Gastrocnemius medialis (tissue), 4 donors: ENCODE measurements at regions not wholly inside any gene's neighbourhood (a gene's known extent, or its start where the extent isn't known, plus 50 kb on each side); places are given as distances from the start of the nearest gene placed in this dataset.

Experiments used
- CTCF ChIP-seq, 5 experiments: fragments of 450-650 bp in 3 of 5; fragments of 200-600 bp in 2 of 5; sonication (generic) in 2 of 5; IDR thresholded peaks in 4 of 5; conservative IDR thresholded peaks in 1 of 5; 1 replicate in 4 of 5; 2 replicates in 1 of 5; pipeline ENCODE4 v1.5.1; 2016 to 2019; ENCODE audit warnings: antibody characterized with exemption in 5 of 5, mild to moderate bottlenecking in 3 of 5, moderate library complexity in 3 of 5
- POLR2A ChIP-seq, 2 donors: fragments of 450-650 bp; IDR thresholded peaks; one replicate each; pipeline ENCODE4 v1.6.1; 2017; ENCODE audit warnings: antibody characterized with exemption in 2 of 2, mild to moderate bottlenecking in 2 of 2, moderate library complexity in 2 of 2

- TF ChIP-seq CTCF (IDR thresholded peaks at IDR 0.05 in 4 of 5, conservative IDR thresholded peaks at IDR 0.05 in 1 of 5) (no peak), POLR2A (IDR thresholded peaks at IDR 0.05) (no peak)
Measured at GRCh38 chr14:45799511-45799910, 546.5 kb upstream of the MIS18BP1 start.
